ENCODE measurements at regions not wholly inside any gene's neighbourhood (a gene's known extent, or its start where the extent isn't known, plus 50 kb on each side); places are given as distances from the start of the nearest gene placed in this dataset.

- H3K4me2 ChIP-seq, result no peak overlapping the region
- H2AFZ ChIP-seq, result no peak overlapping the region
- H3F3A ChIP-seq (ENCODE audit: insufficient read depth, low read depth), result no peaks in the 10 kb centered on the region; the same call in 1 of the 2 replicates
- peaks cover 12% of the 10 kb centered on the region for H3K36me3 ChIP-seq (ENCODE audit: low read depth)
- no peaks in the 10 kb centered on the region for H3K27me3 ChIP-seq (ENCODE audit: insufficient read depth, low read depth)
- no peaks in the 10 kb centered on the region for H4K20me1 ChIP-seq (ENCODE audit: insufficient read depth)
- H3K79me2 ChIP-seq (ENCODE audit: low read depth), result no peaks in the 10 kb centered on the region
- BruUV-seq (replicated peaks), result no TSS peak
- no peaks in the 10 kb centered on the region for H3K9me2 ChIP-seq (ENCODE audit: insufficient read depth)
- no peak overlapping the region for H3K4me3 ChIP-seq
- H3K27ac ChIP-seq, result no peak overlapping the region
- intact Hi-C loops (cut with micrococcal nuclease; ENCODE audit: unreplicated experiment), result no loop called here
- ChIA-PET CTCF (no interaction called here), POLR2A (ENCODE audit: unreplicated experiment) (no interaction called here)
- 0 out of 2 replicates have a peak, but pooled peaks cover 4% of the 10 kb centered on the region for H3K9me3 ChIP-seq (ENCODE audit: insufficient read depth, low read depth)
- no peak for DNase-seq
- TF ChIP-seq EZH2 (IDR thresholded peaks at IDR 0.05; ENCODE audit: low read depth), result no peak
- TF ChIP-seq CTCF (conservative IDR thresholded peaks at IDR 0.05), result no peak
- no peaks in the 10 kb centered on the region for H3K4me1 ChIP-seq (replicated peaks; ENCODE audit: insufficient read depth)
Observed at GRCh38 chr14:71675900-71676287, 256.3 kb upstream of the RGS6 start.

GRCh38 chr14:71680736-71681387, 251.4 kb upstream of the RGS6 start:
- H3K9me2 ChIP-seq (ENCODE audit: insufficient read depth), result no peaks in the 10 kb centered on the region
- no peak overlapping the region for H3K27ac ChIP-seq
- no peaks in the 10 kb centered on the region; the same call in 1 of the 2 replicates for H3F3A ChIP-seq (ENCODE audit: insufficient read depth, low read depth)
- H3K79me2 ChIP-seq (ENCODE audit: low read depth), result no peaks in the 10 kb centered on the region
- H3K9me3 ChIP-seq (ENCODE audit: insufficient read depth, low read depth), result 0 out of 2 replicates have a peak, but pooled peaks cover 4% of the 10 kb centered on the region
- DNase-seq, result no peak
- H3K4me3 ChIP-seq, result no peak overlapping the region
- POLR2A ChIA-PET (ENCODE audit: unreplicated experiment), result no interaction called here
- no peak for TF ChIP-seq CTCF (conservative IDR thresholded peaks at IDR 0.05)
- no peak for TF ChIP-seq EZH2 (IDR thresholded peaks at IDR 0.05; ENCODE audit: low read depth)
- H3K36me3 ChIP-seq (ENCODE audit: low read depth), result peaks cover 20% of the 10 kb centered on the region
- intact Hi-C loops (cut with micrococcal nuclease; ENCODE audit: unreplicated experiment), result no loop called here
- H3K4me2 ChIP-seq, result no peak overlapping the region
- H4K20me1 ChIP-seq (ENCODE audit: insufficient read depth), result no peaks in the 10 kb centered on the region; the same call in 1 of the 2 replicates
- no peaks in the 10 kb centered on the region for H3K27me3 ChIP-seq (ENCODE audit: insufficient read depth, low read depth)
- CTCF ChIA-PET, result no interaction called here
- H3K4me1 ChIP-seq (replicated peaks; ENCODE audit: insufficient read depth), result no peaks in the 10 kb centered on the region
- no peak overlapping the region for H2AFZ ChIP-seq
- BruUV-seq (replicated peaks), result no TSS peak

- CTCF ChIA-PET, result no interaction called here
- 0 out of 2 replicates have a peak, but pooled peaks cover 4% of the 10 kb centered on the region for H3K4me1 ChIP-seq (replicated peaks; ENCODE audit: insufficient read depth)
- no peak for DNase-seq
- H3K9me2 ChIP-seq (ENCODE audit: insufficient read depth), result no peaks in the 10 kb centered on the region
- no peak overlapping the region for H3K4me2 ChIP-seq
- H3K36me3 ChIP-seq (ENCODE audit: low read depth), result peaks cover 24% of the 10 kb centered on the region; the same call in 1 of the 2 replicates
- BruUV-seq (replicated peaks), result no TSS peak
- TF ChIP-seq CTCF (conservative IDR thresholded peaks at IDR 0.05) (no peak), EZH2 (IDR thresholded peaks at IDR 0.05; ENCODE audit: low read depth) (no peak)
- H3F3A ChIP-seq (ENCODE audit: insufficient read depth, low read depth), result no peaks in the 10 kb centered on the region; the same call in 1 of the 2 replicates
- no peak overlapping the region for H3K4me3 ChIP-seq
- no peak overlapping the region for H2AFZ ChIP-seq
- no peaks in the 10 kb centered on the region for H3K27me3 ChIP-seq (ENCODE audit: insufficient read depth, low read depth)
- intact Hi-C loops (cut with micrococcal nuclease; ENCODE audit: unreplicated experiment), result no loop called here
- H3K27ac ChIP-seq, result no peak overlapping the region
- no peaks in the 10 kb centered on the region for H3K79me2 ChIP-seq (ENCODE audit: low read depth)
- H4K20me1 ChIP-seq (ENCODE audit: insufficient read depth), result no peaks in the 10 kb centered on the region; the same call in 1 of the 2 replicates
- H3K9me3 ChIP-seq (ENCODE audit: insufficient read depth, low read depth), result no peaks in the 10 kb centered on the region
- POLR2A ChIA-PET (ENCODE audit: unreplicated experiment), result no interaction called here
Observed at GRCh38 chr14:71682337-71682736, 249.9 kb upstream of the RGS6 start.

Data from PC-9 (cell line).